ENCODE measurements at regions not wholly inside any gene's neighbourhood (a gene's known extent, or its start where the extent isn't known, plus 50 kb on each side); places are given as distances from the start of the nearest gene placed in this dataset.

GRCh38 chr6:135592276-135592675 lies 94.7 kb upstream of the AHI1 start:
- TF ChIP-seq REST (IDR thresholded peaks at IDR 0.05; ENCODE audit: unreplicated experiment) (no peak), CTCF (conservative IDR thresholded peaks at IDR 0.05; ENCODE audit: low read depth in 2 of 2) (no peak)

Data from GM23338 (cell line).